ENCODE measurements at regions not wholly inside any gene's neighbourhood (a gene's known extent, or its start where the extent isn't known, plus 50 kb on each side); places are given as distances from the start of the nearest gene placed in this dataset.

DNA sequence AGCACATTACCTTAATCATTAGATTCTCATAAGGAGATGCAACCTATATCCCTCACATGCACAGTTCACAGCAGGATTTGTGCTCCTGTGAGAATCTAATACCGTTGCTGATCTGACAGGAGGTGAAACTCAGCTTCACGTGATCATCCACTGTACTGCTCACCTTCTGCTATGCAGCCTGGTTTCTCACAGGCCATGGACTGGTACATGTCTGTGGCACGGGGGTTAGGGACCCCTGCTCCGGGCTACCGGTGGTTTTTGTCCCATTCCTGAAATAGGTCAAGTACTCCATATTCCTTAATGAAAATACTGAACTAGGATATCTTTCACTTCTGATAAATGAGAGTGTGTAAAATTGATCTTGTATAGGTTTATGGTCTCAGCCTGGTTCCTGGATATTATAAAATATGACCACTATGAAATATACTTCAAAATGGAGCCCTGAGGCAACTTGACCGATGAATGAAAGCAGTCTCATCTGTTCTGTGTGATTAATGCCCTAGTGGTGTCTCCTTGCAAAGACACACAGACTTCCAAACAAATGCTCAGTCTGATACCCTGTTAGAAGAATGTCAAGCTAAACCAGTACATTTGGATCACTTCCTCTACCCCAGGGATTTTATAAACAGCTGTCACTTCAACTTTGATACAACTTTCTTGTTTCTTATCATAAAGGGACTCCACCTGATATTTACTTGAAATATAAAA lies 492.9 kb upstream of the ANO3 start:
- no peak overlapping the region for H3K27ac ChIP-seq
- H3K4me3 ChIP-seq = no peak overlapping the region

DNA sequence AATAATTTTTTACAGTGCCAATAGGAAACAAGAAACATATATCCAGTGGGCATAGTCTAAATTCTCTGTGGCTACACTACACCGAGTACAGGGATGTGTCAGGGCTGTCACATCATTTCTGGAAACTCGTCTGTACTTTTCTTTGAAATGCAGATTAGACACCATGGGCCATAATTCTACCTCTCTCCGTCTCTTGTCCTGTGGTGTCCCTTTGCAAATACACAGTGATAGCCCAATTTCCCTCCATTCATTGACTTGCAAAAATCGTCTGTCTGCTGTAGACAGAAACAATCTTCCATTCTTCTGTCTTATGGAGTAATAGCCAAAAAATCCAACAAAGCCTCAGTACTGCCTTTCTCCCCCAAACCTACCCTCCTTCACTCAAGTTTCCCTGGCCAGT lies 487.1 kb upstream of the ANO3 start:
- Histone ChIP-seq H3K4me3 (no peak overlapping the region), H3K27ac (no peak overlapping the region)

DNA sequence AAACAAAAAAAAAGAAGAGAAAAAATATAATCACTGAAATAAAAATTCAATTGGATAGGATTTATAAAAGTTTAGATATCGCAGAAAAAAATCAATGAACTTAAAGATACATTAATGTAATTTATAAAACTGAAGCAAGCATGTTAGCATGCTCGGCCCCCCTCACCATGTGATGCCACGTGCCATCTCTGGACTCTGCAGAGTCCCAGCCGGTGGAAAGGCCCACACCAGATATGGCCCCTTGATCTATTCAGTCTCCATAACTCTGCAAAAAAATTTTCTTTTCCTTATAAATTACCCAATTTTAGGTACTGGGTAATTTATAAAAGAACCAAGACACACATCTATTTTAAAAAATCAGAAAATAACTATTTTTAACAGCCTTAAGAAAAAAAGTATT lies 476.0 kb upstream of the ANO3 start:
- no peak overlapping the region for H3K4me3 ChIP-seq

DNA sequence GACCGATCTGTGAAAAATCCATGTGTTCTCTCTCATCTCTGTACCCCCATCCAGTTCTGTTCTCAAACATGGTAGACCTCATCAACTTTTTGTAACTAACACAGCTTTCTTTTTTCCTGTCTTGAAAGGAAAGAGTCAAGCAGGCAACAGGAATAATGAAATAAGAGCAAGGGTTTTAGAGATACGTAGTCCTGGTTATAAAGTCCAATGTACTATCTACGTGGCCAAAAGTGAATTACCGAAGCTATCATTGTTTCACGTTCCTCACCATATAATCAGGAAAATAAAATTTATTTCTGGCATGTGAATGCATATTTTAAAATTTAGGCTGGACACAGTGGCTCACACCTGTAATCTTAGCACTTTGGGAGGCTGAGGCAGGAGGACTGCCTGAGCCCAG lies 472.2 kb upstream of the ANO3 start:
- no peak overlapping the region for H3K27ac ChIP-seq
- no peak overlapping the region for H3K4me3 ChIP-seq

More for the DNA sequence above, 476.0 kb upstream of the ANO3 start:
- no peak overlapping the region for H3K27ac ChIP-seq

DNA sequence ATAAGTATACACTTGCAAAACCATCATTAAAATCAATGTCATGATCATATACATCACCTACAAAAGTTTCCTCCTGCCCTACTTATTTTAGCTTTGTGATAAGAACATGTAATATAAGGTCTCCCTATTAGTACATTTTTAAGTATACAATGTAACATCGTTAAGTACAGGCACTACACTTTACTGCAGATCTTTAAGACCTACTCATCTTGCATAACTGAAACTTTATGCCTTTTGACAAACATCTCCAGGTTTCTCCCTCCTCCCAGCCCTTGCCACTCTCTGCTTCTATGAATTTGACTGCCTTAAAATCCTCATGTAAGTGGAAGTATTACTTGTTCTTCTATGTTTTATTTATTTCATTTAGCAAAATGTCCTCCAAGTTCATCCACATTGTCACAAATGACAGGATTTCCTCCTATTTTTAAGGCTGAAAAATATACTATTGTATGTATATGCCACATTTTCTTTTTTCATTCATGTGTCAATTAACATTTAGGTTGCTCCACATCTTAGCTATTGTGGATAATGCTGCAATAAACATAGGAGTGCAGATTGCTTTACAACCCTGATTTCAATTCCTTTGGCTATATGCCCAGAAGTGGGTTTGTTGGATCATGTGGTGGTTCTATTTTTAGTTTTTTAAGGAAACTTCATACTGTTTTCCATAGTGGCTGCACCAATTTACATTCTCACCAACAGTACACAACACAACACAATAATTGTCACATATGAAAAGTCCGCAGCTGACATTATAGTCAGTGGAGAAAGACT lies 471.1 kb upstream of the ANO3 start:
- Histone ChIP-seq H3K27ac (no peak overlapping the region), H3K4me3 (no peak overlapping the region)

DNA sequence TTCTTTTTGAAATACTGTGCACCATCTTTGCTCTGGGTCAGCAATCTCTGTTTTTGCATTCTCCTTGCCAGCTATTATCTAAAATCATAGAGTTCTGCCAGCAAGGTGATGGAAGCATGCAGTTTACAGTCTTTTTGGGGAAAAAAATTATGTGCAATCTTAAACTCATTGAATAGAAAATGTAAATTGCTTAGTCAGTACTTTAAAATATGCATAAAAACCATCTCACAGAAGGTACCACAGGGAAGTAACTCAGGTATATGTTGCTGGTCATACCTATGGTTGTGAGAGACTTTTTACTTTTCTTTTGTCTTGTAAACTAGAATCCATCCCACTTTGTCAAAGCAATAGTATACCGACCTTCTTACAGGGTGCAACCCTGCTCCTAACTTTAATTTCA lies 469.8 kb upstream of the ANO3 start:
- Histone ChIP-seq H3K27ac (no peak overlapping the region), H3K4me3 (no peak overlapping the region)

DNA sequence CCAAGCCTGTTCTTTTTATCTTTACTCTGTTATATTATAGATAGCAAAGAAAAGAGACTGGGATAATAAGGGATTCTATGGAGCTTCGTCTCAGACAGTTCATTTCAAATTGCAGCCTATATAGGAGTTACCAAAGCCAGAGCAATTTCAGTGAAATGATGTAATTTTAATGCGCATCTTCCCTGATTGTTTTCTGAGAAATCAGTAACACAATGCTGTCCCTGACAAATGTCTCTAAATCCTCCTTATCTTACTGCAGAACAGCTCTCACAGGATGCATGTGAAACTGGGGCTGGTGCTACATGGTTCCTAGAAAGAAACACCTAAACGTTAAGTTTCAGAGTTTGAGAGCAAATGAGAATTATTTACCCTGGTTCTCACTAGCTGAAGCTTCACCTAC lies 467.9 kb upstream of the ANO3 start:
- Histone ChIP-seq H3K27ac (no peak overlapping the region), H3K4me3 (no peak overlapping the region)

DNA sequence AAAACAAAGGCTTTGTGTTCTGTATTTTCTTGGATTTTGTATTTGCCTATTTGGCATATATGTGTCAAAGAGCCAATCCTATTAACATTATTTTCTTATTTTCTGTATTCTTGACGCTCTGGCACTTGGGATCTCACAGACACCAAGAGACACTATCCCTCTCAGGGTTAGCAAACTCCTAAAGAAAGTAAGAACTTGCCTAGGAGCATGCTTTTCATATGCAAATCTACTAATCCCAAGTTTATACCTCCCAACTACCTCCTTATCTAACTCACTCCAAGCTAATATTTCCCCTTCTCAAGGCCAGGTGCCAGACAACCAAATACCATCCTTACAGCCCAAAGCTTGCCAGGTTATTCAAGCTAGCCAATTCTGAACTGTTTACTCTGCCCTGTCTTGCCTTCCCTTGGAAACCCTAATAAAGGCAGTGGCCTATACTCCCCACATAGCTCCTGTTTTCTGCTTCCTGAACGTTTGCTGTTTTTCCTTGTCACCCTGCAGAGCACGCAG lies 455.4 kb upstream of the ANO3 start:
- Histone ChIP-seq H3K27ac (no peak overlapping the region), H3K4me3 (no peak overlapping the region)

DNA sequence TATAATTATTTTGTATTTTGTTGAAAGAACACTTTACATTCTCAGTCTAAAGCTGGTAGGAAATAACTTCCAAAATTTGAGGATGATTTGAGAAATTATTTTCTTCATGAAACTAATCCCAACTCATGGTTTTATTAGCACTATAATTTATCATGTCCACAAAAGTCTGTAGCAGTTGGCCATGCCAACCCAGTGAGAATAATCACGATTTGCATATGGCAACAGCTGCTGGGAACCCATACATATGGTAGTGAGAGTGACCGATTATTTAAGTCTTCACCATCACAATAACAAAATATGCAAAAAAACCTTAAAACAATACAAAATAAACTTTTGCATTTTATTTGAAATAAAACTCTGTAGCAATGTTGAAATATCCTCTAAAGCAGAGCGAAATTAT lies 445.9 kb upstream of the ANO3 start:
- H3K27ac ChIP-seq = no peak overlapping the region

DNA sequence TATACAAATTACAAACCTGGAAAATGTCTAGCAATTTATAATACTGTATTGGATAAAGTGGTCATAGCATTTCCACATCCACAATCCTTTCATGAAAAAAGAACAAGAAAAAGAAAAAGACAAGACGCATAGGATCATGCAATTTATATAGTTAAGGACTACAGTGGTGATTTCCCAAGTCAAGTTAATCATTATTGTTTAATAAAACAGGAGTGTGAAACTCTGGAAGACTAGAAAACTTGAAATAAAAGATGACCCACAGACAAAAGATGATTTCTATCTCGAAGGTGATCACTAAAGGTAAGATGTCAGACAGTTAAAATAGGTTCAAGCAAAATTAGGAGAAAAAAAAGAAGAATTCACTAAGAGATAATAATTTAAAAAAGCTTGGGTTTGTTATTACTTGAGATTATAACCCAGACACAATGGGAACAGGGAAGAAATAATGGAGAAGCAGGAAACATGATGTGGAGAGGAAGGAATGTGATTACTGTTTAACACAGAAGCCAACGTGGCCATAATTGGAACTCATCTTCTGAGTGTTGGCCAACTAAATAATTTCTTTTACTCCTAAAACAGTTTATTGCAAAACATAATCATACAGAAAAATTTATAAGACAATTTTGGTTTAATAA lies 441.2 kb upstream of the ANO3 start:
- Histone ChIP-seq H3K4me3 (no peak overlapping the region), H3K27ac (no peak overlapping the region)

More for the DNA sequence above, 445.9 kb upstream of the ANO3 start:
- H3K4me3 ChIP-seq = no peak overlapping the region

DNA sequence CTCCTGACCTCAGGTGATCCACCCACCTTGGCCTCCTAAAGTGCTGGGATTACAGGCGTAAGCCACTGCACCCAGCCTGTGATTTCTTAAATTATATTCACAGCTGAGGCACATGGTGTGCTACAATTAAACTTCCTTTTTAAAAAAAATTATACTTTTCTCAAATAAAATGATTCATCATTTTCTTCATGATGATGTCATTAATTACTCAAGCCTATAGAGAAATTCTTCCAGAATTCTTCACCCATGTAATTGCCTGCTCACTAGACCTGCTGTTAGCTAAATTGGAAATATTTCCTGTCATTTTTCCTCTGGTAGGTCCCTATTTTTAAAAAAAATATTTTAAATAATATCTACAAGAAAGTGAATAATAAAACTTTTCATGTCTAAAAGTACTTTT lies 440.0 kb upstream of the ANO3 start:
- H3K4me3 ChIP-seq = no peak overlapping the region
- no peak overlapping the region for H3K27ac ChIP-seq

DNA sequence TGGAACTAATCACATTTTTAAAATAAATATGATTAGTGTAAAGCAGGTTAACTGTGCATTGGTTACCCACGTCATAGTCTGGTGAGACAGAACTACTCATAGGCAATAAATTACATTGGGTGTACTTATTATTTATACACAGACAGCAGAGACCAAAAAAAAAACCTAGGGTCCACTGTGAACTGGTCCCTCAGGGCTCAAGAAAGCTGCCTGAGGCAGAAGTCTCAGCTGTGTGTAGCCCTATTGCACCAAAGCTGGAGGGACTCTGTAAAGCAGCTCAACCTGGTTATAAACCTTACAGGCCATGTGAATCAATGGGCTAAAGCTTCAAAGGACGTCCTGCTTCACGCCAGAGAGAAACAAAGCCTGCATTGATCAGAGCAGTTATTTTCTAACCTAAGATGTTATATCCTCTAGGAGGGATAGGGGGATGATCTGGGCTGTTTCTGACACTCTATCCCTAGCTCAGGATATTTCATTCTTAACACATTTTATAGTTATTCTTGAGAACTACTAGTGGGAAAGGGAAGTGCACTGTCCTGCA lies 432.2 kb upstream of the ANO3 start:
- H3K4me3 ChIP-seq = no peak overlapping the region
- H3K27ac ChIP-seq = no peak overlapping the region

DNA sequence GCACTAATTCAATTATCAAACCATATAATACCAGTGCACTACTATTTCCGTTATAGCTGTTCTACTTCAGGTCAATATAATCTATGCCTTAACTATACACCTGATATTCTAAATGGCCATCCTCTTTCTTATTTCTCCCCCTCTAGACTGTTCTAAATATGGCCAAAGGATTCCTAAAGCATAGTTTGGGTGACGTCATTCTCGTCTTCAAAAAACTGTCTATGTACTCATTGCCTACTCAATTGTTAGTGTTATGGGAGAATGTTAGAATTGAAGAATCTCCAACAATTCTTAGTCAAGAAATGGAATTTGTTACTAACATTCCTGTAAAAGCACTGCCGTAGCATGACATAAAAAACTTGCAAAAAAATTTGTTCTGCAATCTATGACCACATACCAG lies 431.1 kb upstream of the ANO3 start:
- H3K4me3 ChIP-seq = no peak overlapping the region

DNA sequence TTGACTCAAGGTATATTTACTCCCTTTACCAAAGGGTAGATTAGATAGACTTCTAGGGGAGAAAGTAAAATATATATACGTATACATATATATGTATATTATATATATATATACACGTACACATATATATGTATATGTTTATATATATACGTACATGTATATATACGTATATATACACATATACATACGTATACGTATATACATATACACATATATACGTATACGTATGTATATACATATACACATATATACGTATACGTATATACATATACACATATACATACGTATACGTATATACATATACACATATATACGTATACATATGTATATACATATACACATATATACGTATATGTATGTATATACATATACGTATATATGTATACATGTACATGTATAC lies 430.5 kb upstream of the ANO3 start:
- no peak overlapping the region for H3K27ac ChIP-seq
- H3K4me3 ChIP-seq = no peak overlapping the region

More for the DNA sequence above, 431.1 kb upstream of the ANO3 start:
- no peak overlapping the region for H3K27ac ChIP-seq

DNA sequence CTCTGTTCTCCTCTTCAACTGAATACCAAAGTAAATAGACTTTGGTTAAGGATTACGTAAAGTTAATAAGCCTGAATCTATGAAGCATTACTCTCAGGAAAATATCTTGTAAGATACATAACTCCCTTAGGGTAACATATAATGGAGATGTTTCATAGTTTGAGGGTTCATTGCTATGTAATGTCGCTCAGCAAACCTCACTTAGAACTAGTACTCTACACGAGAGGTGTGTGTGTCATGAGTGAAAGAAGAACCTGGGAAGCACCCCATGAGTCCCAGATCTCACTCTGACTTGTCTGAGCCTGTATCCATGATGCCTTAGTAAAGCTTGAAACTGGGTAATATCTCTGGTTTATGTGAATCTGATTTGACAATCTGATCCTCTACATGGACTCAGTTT lies 429.5 kb upstream of the ANO3 start:
- H3K4me3 ChIP-seq = no peak overlapping the region
- H3K27ac ChIP-seq = no peak overlapping the region

DNA sequence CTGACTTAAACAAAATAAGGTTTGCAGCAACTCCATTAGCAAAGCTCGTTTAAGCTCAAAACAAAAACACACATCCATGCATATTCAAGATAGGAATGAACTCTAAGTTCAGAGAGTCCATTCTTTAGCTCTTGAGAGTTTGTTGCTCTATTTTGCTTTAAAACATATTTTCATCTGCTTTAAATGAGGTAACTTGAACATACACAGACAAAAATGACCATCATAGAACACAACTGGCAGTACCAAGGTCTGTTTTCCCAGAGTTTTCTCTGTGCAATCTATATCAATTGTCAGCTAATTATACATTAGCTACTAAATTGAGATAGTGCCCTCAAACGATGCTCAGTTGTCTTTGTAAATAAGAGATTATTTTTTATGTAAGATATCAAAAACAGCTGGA lies 423.2 kb upstream of the ANO3 start:
- no peak overlapping the region for H3K4me3 ChIP-seq
- H3K27ac ChIP-seq = no peak overlapping the region

DNA sequence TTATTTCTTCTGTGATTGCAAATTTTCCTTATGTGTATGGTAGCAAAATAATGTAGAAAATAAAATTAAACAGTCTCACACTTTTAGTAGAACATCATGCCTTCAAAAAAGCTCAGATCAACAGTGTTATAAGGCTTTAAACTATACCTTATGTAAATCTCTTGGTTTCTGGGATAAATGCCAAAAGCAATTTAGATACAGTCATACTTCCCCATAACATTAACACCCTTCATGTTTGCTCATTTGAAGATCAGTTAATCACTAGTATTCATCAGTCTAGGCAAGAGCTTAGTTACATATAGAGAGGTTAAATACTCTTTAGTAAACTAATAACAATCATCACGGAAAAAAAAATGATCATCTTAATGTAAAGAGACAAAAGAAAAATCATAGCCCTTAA lies 421.8 kb upstream of the ANO3 start:
- Histone ChIP-seq H3K27ac (no peak overlapping the region), H3K4me3 (no peak overlapping the region)

DNA sequence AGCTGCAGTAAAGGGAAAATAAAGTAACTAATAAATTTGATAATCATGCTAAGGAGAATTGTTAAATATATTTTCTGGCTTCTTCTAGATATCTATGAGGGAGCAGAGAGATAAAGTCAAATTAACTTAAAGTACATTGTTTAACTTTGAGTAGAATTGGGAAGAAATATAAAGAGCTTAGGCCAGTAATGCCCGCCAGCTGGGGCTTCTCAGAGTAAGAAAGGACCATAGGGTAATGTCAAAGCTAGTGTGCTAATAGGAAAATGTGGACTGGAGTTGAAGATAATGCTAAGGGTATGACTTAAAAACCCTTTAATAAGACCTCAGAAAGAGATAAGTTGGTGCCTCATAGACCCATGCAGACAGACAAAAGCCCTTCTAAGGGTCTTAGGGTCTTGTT lies 411.6 kb upstream of the ANO3 start:
- no peak overlapping the region for H3K27ac ChIP-seq
- no peak overlapping the region for H3K4me3 ChIP-seq

DNA sequence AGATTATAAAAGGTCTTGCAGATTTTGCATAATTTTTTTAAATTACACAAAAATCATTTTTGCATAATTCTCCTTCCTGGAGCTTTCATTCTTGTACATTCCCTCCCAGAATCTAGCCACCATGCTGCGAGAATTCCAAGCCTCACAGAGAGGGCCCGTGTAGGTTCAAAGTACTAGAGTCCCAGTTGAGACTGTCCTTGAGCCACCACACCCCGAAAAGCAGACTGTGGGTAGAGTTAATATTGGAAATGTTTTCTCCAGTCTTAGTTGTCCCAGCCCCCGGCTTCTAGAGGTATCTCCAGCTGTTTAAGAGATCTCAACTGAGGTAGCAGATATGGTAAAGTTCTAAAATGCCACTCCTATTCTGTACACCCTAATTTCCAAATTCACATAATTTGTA lies 407.3 kb upstream of the ANO3 start:
- Histone ChIP-seq H3K27ac (no peak overlapping the region), H3K4me3 (no peak overlapping the region)

DNA sequence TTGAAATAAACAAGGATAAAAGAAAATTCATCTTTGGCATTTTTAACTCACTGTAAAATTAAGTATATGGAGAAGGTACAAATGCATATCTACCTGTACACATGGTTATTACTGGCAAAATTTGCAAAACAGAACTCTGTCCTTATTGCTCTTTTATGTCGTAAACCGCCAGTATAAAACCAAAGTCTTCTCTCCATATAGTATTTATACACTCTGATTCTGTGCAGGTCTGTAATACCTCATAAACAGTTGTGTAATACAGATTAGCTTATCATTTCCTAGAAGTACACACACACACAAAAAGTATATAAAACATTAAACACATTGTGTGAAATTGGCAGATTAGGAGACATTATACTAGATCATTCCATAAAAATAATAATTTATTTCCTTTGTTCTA lies 406.6 kb upstream of the ANO3 start:
- Histone ChIP-seq H3K4me3 (no peak overlapping the region), H3K27ac (no peak overlapping the region)
